H1 (cell line): ENCODE measurements at regions not wholly inside any gene's neighbourhood (a gene's known extent, or its start where the extent isn't known, plus 50 kb on each side); places are given as distances from the start of the nearest gene placed in this dataset.

Experiments used
- CTCF ChIA-PET: fragments of 300-600 bp; sonication (Branson Sonifier 250); formaldehyde crosslinking; loops from one replicate; lab custom pipeline; 2021; ENCODE audit not compliant: partially characterized antibody; lab: Charles Lee
- POLR2A ChIA-PET: fragments of 300-600 bp; sonication (Branson Sonifier 250); formaldehyde crosslinking; loops from one replicate; lab custom pipeline; 2021; ENCODE audit warnings: inconsistent platforms; ENCODE audit not compliant: partially characterized antibody; lab: Charles Lee
- DNase-seq, 2 experiments: peaks; one replicate each; pipeline versions ENCODE4 v3.0.0 to v3.0.0-alpha.2; 2010 to 2022; ENCODE audit warnings: low spot score in 2 of 2, low read depth in 1 of 2, mixed read lengths in 1 of 2
- FAIRE-seq: peaks from 2 replicates; lab custom pipeline; 2011; peaks lifted over from hg19 to GRCh38; lab: Jason Lieb, UNC
- H2AFZ ChIP-seq: 2 replicates; pipeline ENCODE4 v1.8.1; 2012; ENCODE audit warnings: low read length, inconsistent platforms
- H2AK5ac ChIP-seq: 2 replicates; pipeline ENCODE4 v1.6.1; 2013; ENCODE audit warnings: low read depth, low read length
- H2BK120ac ChIP-seq: replicated peaks from 2 replicates; pipeline ENCODE3; 2013; ENCODE audit warnings: low read depth, low read length, inconsistent platforms
- H2BK12ac ChIP-seq: 2 replicates; pipeline ENCODE4 v1.6.1; 2013; ENCODE audit warnings: low read depth, low read length
- H2BK15ac ChIP-seq: 2 replicates; pipeline ENCODE4 v1.6.1; 2013; ENCODE audit warnings: low read length
- H2BK20ac ChIP-seq: 2 replicates; pipeline ENCODE4 v1.6.1; 2013; ENCODE audit warnings: low read length
- H2BK5ac ChIP-seq: 2 replicates; pipeline ENCODE4 v1.6.1; 2013; ENCODE audit warnings: low read depth, low read length
- H3K14ac ChIP-seq: 2 replicates; pipeline ENCODE4 v1.6.1; 2013; ENCODE audit warnings: inconsistent platforms; ENCODE audit not compliant: insufficient read length
- H3K18ac ChIP-seq: 2 replicates; pipeline ENCODE4 v1.6.1; 2013; ENCODE audit warnings: low read length; ENCODE audit errors: extremely low read depth
- H3K23ac ChIP-seq: 2 replicates; pipeline ENCODE4 v1.6.1; 2013; ENCODE audit warnings: inconsistent platforms; ENCODE audit not compliant: insufficient read length
- H3K23me2 ChIP-seq: 2 replicates; pipeline ENCODE4 v1.6.1; 2013; ENCODE audit warnings: low read depth, low read length
- H3K27ac ChIP-seq: 2 replicates; pipeline ENCODE4 v1.6.1; 2011; ENCODE audit warnings: low read depth, low read length, inconsistent platforms
- H3K27me3 ChIP-seq, 4 experiments: replicated peaks in 1 of 4; 1 replicate in 1 of 4; 2 replicates in 3 of 4; pipeline versions ENCODE4 v1.6.1 to v1.8.1; 2011 to 2013; ENCODE audit warnings: low read length in 3 of 4, mild to moderate bottlenecking in 3 of 4, inconsistent platforms in 2 of 4, mixed read lengths in 2 of 4, moderate library complexity in 1 of 4; ENCODE audit not compliant: control insufficient read depth in 3 of 4, insufficient read depth in 3 of 4; ENCODE audit errors: extremely low read depth in 1 of 4
- H3K36me3 ChIP-seq, 4 experiments: 2 replicates each; pipeline versions ENCODE4 v1.6.1 to v1.8.1; 2011 to 2013; ENCODE audit warnings: mild to moderate bottlenecking in 4 of 4, low read length in 3 of 4, moderate library complexity in 2 of 4, control low read depth in 1 of 4, inconsistent platforms in 1 of 4; ENCODE audit not compliant: insufficient read depth in 4 of 4, control insufficient read depth in 2 of 4
- H3K4ac ChIP-seq: replicated peaks from 2 replicates; pipeline ENCODE3; 2013; ENCODE audit warnings: low read length, low read depth, mixed read lengths, inconsistent platforms; ENCODE audit not compliant: insufficient read length
- H3K4me1 ChIP-seq, 4 experiments: replicated peaks in 1 of 4; 1 replicate in 1 of 4; 2 replicates in 3 of 4; pipeline versions ENCODE4 v1.6.1 to v1.8.1; 2011 to 2013; ENCODE audit warnings: low read length in 3 of 4, inconsistent platforms in 2 of 4, mixed read lengths in 1 of 4; ENCODE audit not compliant: insufficient read depth in 4 of 4, control insufficient read depth in 3 of 4
- H3K4me2 ChIP-seq, 2 experiments: 2 replicates each; pipeline versions ENCODE4 v1.6.1 to v1.8.1; 2011 to 2013; ENCODE audit warnings: low read depth in 2 of 2, low read length in 2 of 2, control low read depth in 1 of 2, inconsistent platforms in 1 of 2, mild to moderate bottlenecking in 1 of 2; ENCODE audit not compliant: insufficient read depth in 1 of 2
- H3K4me3 ChIP-seq, 4 experiments: fragments of 200-600, 300-600 bp in 1 of 4; sonication (generic), shearing (Covaris generic), sonication (Bioruptor Twin) in 1 of 4; 2 replicates each; pipeline versions ENCODE4 v1.5.1 to v1.8.1; 2011 to 2016; ENCODE audit warnings: low read length in 4 of 4, low read depth in 3 of 4, control low read depth in 2 of 4, inconsistent platforms in 2 of 4, mild to moderate bottlenecking in 2 of 4, mixed read lengths in 1 of 4, moderate library complexity in 1 of 4; ENCODE audit not compliant: insufficient read depth in 2 of 4; ENCODE audit errors: extremely low read depth in 1 of 4
- H3K56ac ChIP-seq: replicated peaks from 2 replicates; pipeline ENCODE3; 2013; ENCODE audit warnings: low read depth, mild to moderate bottlenecking, mixed read lengths, low read length, inconsistent platforms; ENCODE audit not compliant: insufficient read length
- H3K79me1 ChIP-seq: 2 replicates; pipeline ENCODE4 v1.6.1; 2013; ENCODE audit warnings: low read depth, low read length, control low read depth
- H3K79me2 ChIP-seq, 2 experiments: 2 replicates each; pipeline versions ENCODE4 v1.6.1 to v1.8.1; 2012 to 2013; ENCODE audit warnings: low read length in 2 of 2, mild to moderate bottlenecking in 2 of 2, inconsistent platforms in 1 of 2; ENCODE audit not compliant: insufficient read depth in 2 of 2, control insufficient read depth in 1 of 2
- H3K9ac ChIP-seq, 4 experiments: replicated peaks in 1 of 4; 1 replicate in 1 of 4; 2 replicates in 3 of 4; pipeline versions ENCODE4 v1.6.1 to v1.8.1; 2011 to 2013; ENCODE audit warnings: low read depth in 3 of 4, low read length in 3 of 4, control low read depth in 2 of 4, mild to moderate bottlenecking in 2 of 4, moderate library complexity in 2 of 4, inconsistent platforms in 1 of 4; ENCODE audit errors: extremely low read depth in 1 of 4
- H3K9me3 ChIP-seq, 2 experiments: 2 replicates each; pipeline versions ENCODE4 v1.6.1 to v1.8.1; 2012 to 2013; ENCODE audit warnings: mild to moderate bottlenecking in 2 of 2, moderate library complexity in 2 of 2, control low read depth in 1 of 2, inconsistent platforms in 1 of 2, low read depth in 1 of 2, low read length in 1 of 2, mixed read lengths in 1 of 2; ENCODE audit not compliant: insufficient read depth in 2 of 2
- H4K20me1 ChIP-seq, 2 experiments: replicated peaks in 1 of 2; 2 replicates each; pipeline versions ENCODE3 to v1.8.1; 2011 to 2013; ENCODE audit warnings: inconsistent platforms in 2 of 2, low read length in 2 of 2, mild to moderate bottlenecking in 1 of 2; ENCODE audit not compliant: insufficient read depth in 2 of 2, control insufficient read depth in 1 of 2
- H4K5ac ChIP-seq: 2 replicates; pipeline ENCODE4 v1.6.1; 2013; ENCODE audit warnings: low read length, low read depth, mixed read lengths, inconsistent platforms; ENCODE audit not compliant: insufficient read length
- H4K8ac ChIP-seq: 2 replicates; pipeline ENCODE4 v1.8.0; 2013; ENCODE audit warnings: mild to moderate bottlenecking, moderate library complexity, low read length, inconsistent platforms; ENCODE audit not compliant: insufficient read depth; ENCODE audit errors: extremely low read depth
- H4K91ac ChIP-seq: replicated peaks from 2 replicates; pipeline ENCODE3; 2013; ENCODE audit warnings: low read length, mixed read lengths, inconsistent platforms; ENCODE audit not compliant: insufficient read length
- BCL11A ChIP-seq, 2 experiments: IDR thresholded peaks; one replicate each; pipeline ENCODE4 v1.6.1; 2011; ENCODE audit warnings: low read depth in 2 of 2, low read length in 2 of 2, mild to moderate bottlenecking in 2 of 2
- CEBPB ChIP-seq: IDR thresholded peaks from 2 replicates; pipeline ENCODE4 v1.6.1; 2012; ENCODE audit warnings: low read depth, low read length
- CREB1 ChIP-seq: IDR thresholded peaks from 2 replicates; pipeline ENCODE4 v1.6.1; 2012; ENCODE audit warnings: inconsistent platforms
- GTF2F1 ChIP-seq: IDR thresholded peaks from 2 replicates; pipeline ENCODE4 v1.6.1; 2012; ENCODE audit warnings: low read depth, low read length, improper control_type of control experiment, borderline replicate concordance
- HDAC2 ChIP-seq, 2 experiments: fragments of 300-600 bp in 1 of 2; sonication (generic) in 1 of 2; IDR thresholded peaks; 2 replicates each; pipeline ENCODE4 v1.6.1; 2011 to 2012; ENCODE audit warnings: low read depth in 2 of 2, low read length in 2 of 2, mild to moderate bottlenecking in 2 of 2, moderate library complexity in 2 of 2, borderline replicate concordance in 1 of 2, inconsistent platforms in 1 of 2
- KDM5A ChIP-seq: fragments of 200-600 bp; IDR thresholded peaks from 2 replicates; pipeline ENCODE4 v1.7.1; 2012; ENCODE audit warnings: mild to moderate bottlenecking, low read length, inconsistent platforms, mixed read lengths
- MAX ChIP-seq: IDR thresholded peaks from 2 replicates; pipeline ENCODE4 v1.6.1; 2012; ENCODE audit warnings: inconsistent platforms
- NRF1 ChIP-seq: IDR thresholded peaks from 2 replicates; pipeline ENCODE4 v1.6.1; 2011; ENCODE audit warnings: mild to moderate bottlenecking, low read depth, low read length, improper control_type of control experiment
- PHF8 ChIP-seq: fragments of 200-600 bp; sonication (generic); conservative IDR thresholded peaks from 2 replicates; pipeline ENCODE4 v1.7.1; 2012; ENCODE audit warnings: low read depth, mild to moderate bottlenecking, inconsistent platforms, low read length, moderate library complexity
- RAD21 ChIP-seq, 2 experiments: IDR thresholded peaks in 1 of 2; conservative IDR thresholded peaks in 1 of 2; 2 replicates each; pipeline ENCODE4 v1.6.1; 2011; ENCODE audit warnings: low read depth in 2 of 2, low read length in 2 of 2, improper control_type of control experiment in 1 of 2, inconsistent platforms in 1 of 2, mild to moderate bottlenecking in 1 of 2, moderate library complexity in 1 of 2
- RBBP5 ChIP-seq: IDR thresholded peaks from 2 replicates; pipeline ENCODE4 v1.7.1; 2012; ENCODE audit warnings: low read depth, mild to moderate bottlenecking, inconsistent platforms, low read length, moderate library complexity, borderline replicate concordance
- SAP30 ChIP-seq: fragments of 300-600 bp; sonication (generic); IDR thresholded peaks from 2 replicates; pipeline ENCODE4 v1.7.1; 2012; ENCODE audit warnings: low read length, moderate library complexity, mild to moderate bottlenecking, inconsistent platforms; ENCODE audit not compliant: insufficient read depth, insufficient replicate concordance
- SIN3A ChIP-seq, 2 experiments: IDR thresholded peaks in 1 of 2; conservative IDR thresholded peaks in 1 of 2; 2 replicates each; pipeline ENCODE4 v1.6.1; 2011 to 2012; ENCODE audit warnings: low read length in 2 of 2, improper control_type of control experiment in 1 of 2, low read depth in 1 of 2, mild to moderate bottlenecking in 1 of 2
- ZNF274 ChIP-seq: IDR thresholded peaks from 2 replicates; pipeline ENCODE4 v1.7.0; 2012; ENCODE audit warnings: low read length, borderline replicate concordance; ENCODE audit errors: extremely low read depth
- WGBS, 2 experiments: shearing (Covaris generic) in 1 of 2; methylation state at CpG; one replicate each; pipeline versions ENCODE4 v1.1.6 to v1.1.7; 2013 to 2015; ENCODE audit warnings: low lambda C conversion rate in 2 of 2, mixed read lengths in 2 of 2, inconsistent platforms in 1 of 2, low coverage in 1 of 2, missing lambda C conversion rate in 1 of 2; ENCODE audit not compliant: insufficient replicate concordance in 2 of 2, insufficient coverage in 1 of 2, insufficient read length in 1 of 2; ENCODE audit errors: extremely low coverage in 1 of 2, missing lambda C conversion rate in 1 of 2; 5-methylcytosine and 5-hydroxymethylcytosine counted together

DNA sequence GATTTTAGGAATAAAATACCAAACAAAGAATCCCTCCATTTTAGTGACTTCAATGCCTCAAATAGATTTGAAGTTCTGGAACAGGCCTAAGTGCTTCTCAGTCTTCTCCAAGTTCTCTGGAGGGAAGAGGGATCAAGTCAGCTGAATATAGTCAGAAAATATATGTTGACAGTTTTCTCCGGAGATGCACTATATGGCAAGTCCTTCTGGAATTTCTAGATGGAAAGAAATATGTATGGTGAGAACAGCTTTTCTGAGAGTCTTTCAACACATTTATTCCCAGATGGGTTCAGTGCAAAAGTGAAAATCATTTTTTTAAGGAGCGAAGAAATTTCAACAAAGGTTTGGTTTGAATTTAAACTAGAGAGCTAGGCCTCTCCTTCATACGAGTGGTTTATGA, 317.4 kb upstream of the SLC30A5 start:
- CTCF ChIA-PET, result no interaction called here
- Histone ChIP-seq H3K4me1 (no peaks in the 10 kb centered on the region), H3K4ac (no peak overlapping the region), H4K5ac (no peak overlapping the region), H3K56ac (no peak overlapping the region), H4K20me1 (no peaks in the 10 kb centered on the region), H3K4me3 (no peak overlapping the region), H3K79me2 (no peaks in the 10 kb centered on the region), H3K4me2 (no peak overlapping the region), H2BK20ac (no peak overlapping the region), H3K14ac (no peak overlapping the region), H3K23ac (no peak overlapping the region), H3K27me3 (no peaks in the 10 kb centered on the region), H2BK5ac (no peak overlapping the region), H4K8ac (no peak overlapping the region), H3K18ac (no peak overlapping the region), H2AK5ac (no peak overlapping the region), H2BK120ac (no peak overlapping the region), H2BK15ac (no peak overlapping the region), H3K79me1 (no peaks in the 10 kb centered on the region), H3K27ac (no peak overlapping the region), H3K9ac (no peak overlapping the region), H3K23me2 (no peaks in the 10 kb centered on the region; the same call in 1 of the 2 replicates), H4K91ac (no peak overlapping the region), H2BK12ac (no peak overlapping the region), H3K36me3 (no peaks in the 10 kb centered on the region; a peak in 1 of 8 replicates), H2AFZ (no peak overlapping the region), H3K9me3 (no peaks in the 10 kb centered on the region)
- POLR2A ChIA-PET, result no interaction called here
- FAIRE-seq (no peak), DNase-seq (no peak)
- WGBS, 2 experiments, result 100% methylated on average over 3 of the region's 3 CpGs; no CpG with 5 or more reads in 1 of the 2 experiments
- TF ChIP-seq ZNF274, result no peak
- TF ChIP-seq SAP30, result no peak
- TF ChIP-seq NRF1, result no peak
- TF ChIP-seq KDM5A, result no peak
- TF ChIP-seq PHF8, result no peak
- no peak for TF ChIP-seq RAD21 (IDR thresholded peaks at IDR 0.05 in 1 of 2, conservative IDR thresholded peaks at IDR 0.05 in 1 of 2; ENCODE audit: low read depth in 2 of 2, low read length in 2 of 2)
- TF ChIP-seq MAX, result no peak
- TF ChIP-seq GTF2F1, result no peak
- no peak for TF ChIP-seq HDAC2 (IDR thresholded peaks at IDR 0.05; ENCODE audit: borderline replicate concordance in 1 of 2, low read depth in 2 of 2, low read length in 2 of 2)
- TF ChIP-seq BCL11A (IDR thresholded peaks at IDR 0.05; ENCODE audit: low read depth in 2 of 2, low read length in 2 of 2), result no peak
- no peak for TF ChIP-seq CREB1
- no peak for TF ChIP-seq RBBP5
- no peak for TF ChIP-seq CEBPB
- no peak for TF ChIP-seq SIN3A (conservative IDR thresholded peaks at IDR 0.05 in 1 of 2, IDR thresholded peaks at IDR 0.05 in 1 of 2; ENCODE audit: low read depth in 1 of 2, low read length in 2 of 2)
